H9 (cell line): ENCODE measurements at regions not wholly inside any gene's neighbourhood (a gene's known extent, or its start where the extent isn't known, plus 50 kb on each side); places are given as distances from the start of the nearest gene placed in this dataset.

Source experiments
- DNase-seq: peaks from one replicate; pipeline ENCODE4 v3.0.0-alpha.2; 2017
- H2AFZ ChIP-seq: one replicate; pipeline ENCODE4 v1.6.1; 2013; ENCODE audit warnings: mild to moderate bottlenecking, low read length, control low read depth, moderate library complexity
- H2AK5ac ChIP-seq: 2 replicates; pipeline ENCODE4 v1.6.1; 2013; ENCODE audit warnings: low read length, control low read depth, mixed read lengths; ENCODE audit not compliant: insufficient read length
- H2BK120ac ChIP-seq: one replicate; pipeline ENCODE4 v1.6.1; 2013; ENCODE audit warnings: low read depth, mild to moderate bottlenecking, low read length, control low read depth, inconsistent platforms; ENCODE audit not compliant: poor library complexity, severe bottlenecking
- H2BK12ac ChIP-seq: 2 replicates; pipeline ENCODE4 v1.6.1; 2013; ENCODE audit warnings: low read length, control low read depth, mixed read lengths, low read depth; ENCODE audit not compliant: insufficient read length
- H2BK15ac ChIP-seq: 2 replicates; pipeline ENCODE4 v1.6.1; 2013; ENCODE audit warnings: low read depth, low read length, control low read depth
- H2BK20ac ChIP-seq: one replicate; pipeline ENCODE4 v1.6.1; 2013; ENCODE audit warnings: low read depth, mild to moderate bottlenecking, low read length, control low read depth, inconsistent platforms; ENCODE audit not compliant: poor library complexity, severe bottlenecking
- H2BK5ac ChIP-seq: 2 replicates; pipeline ENCODE4 v1.6.1; 2013; ENCODE audit warnings: low read length, control low read depth, mixed read lengths; ENCODE audit not compliant: insufficient read length
- H3K14ac ChIP-seq: 2 replicates; pipeline ENCODE4 v1.6.1; 2013; ENCODE audit warnings: low read length, control low read depth; ENCODE audit not compliant: insufficient read depth
- H3K18ac ChIP-seq: 2 replicates; pipeline ENCODE4 v1.6.1; 2013; ENCODE audit warnings: low read depth, mild to moderate bottlenecking, mixed read lengths, low read length, control low read depth; ENCODE audit not compliant: insufficient read length
- H3K23ac ChIP-seq: 2 replicates; pipeline ENCODE4 v1.6.1; 2013; ENCODE audit warnings: low read length, control low read depth, mixed read lengths, low read depth; ENCODE audit not compliant: insufficient read length
- H3K23me2 ChIP-seq: 2 replicates; pipeline ENCODE4 v1.6.1; 2013; ENCODE audit warnings: low read depth, mild to moderate bottlenecking, mixed read lengths, low read length, control low read depth; ENCODE audit not compliant: insufficient read length, poor library complexity, severe bottlenecking
- H3K27ac ChIP-seq: 2 replicates; pipeline ENCODE4 v1.5.1; 2013; ENCODE audit warnings: low read length, control low read depth, mixed read lengths, low read depth; ENCODE audit not compliant: insufficient read length
- H3K27me3 ChIP-seq: 2 replicates; pipeline ENCODE4 v1.6.1; 2013; ENCODE audit warnings: low read length, control low read depth, inconsistent platforms; ENCODE audit not compliant: insufficient read depth
- H3K4ac ChIP-seq: 2 replicates; pipeline ENCODE4 v1.6.1; 2013; ENCODE audit warnings: low read depth, mild to moderate bottlenecking, control low read depth, inconsistent platforms, low read length, moderate library complexity
- H3K4me1 ChIP-seq: 2 replicates; pipeline ENCODE4 v1.6.1; 2013; ENCODE audit warnings: low read length, control low read depth, inconsistent platforms; ENCODE audit not compliant: insufficient read depth
- H3K4me2 ChIP-seq: 2 replicates; pipeline ENCODE4 v1.6.1; 2013; ENCODE audit warnings: low read length, control low read depth, mixed read lengths; ENCODE audit not compliant: insufficient read length, insufficient read depth
- H3K56ac ChIP-seq: 2 replicates; pipeline ENCODE4 v1.6.1; 2013; ENCODE audit warnings: low read depth, mild to moderate bottlenecking, mixed read lengths, low read length, control low read depth; ENCODE audit not compliant: insufficient read length
- H3K79me1 ChIP-seq: 2 replicates; pipeline ENCODE4 v1.6.1; 2013; ENCODE audit warnings: low read depth, mild to moderate bottlenecking, moderate library complexity, low read length, control low read depth, inconsistent platforms; ENCODE audit not compliant: insufficient read depth, poor library complexity, severe bottlenecking
- H3K79me2 ChIP-seq: 2 replicates; pipeline ENCODE4 v1.6.1; 2013; ENCODE audit warnings: low read length, control low read depth, inconsistent platforms; ENCODE audit not compliant: insufficient read depth
- H3K9ac ChIP-seq: 2 replicates; pipeline ENCODE4 v1.6.1; 2013; ENCODE audit warnings: low read length, control low read depth, mixed read lengths; ENCODE audit not compliant: insufficient read length; ENCODE audit errors: extremely low read depth
- H3K9me3 ChIP-seq: one replicate; pipeline ENCODE4 v1.6.1; 2013; ENCODE audit warnings: low read depth, low read length, inconsistent platforms; ENCODE audit not compliant: control insufficient read depth
- H3T11ph ChIP-seq: one replicate; pipeline ENCODE4 v1.6.1; 2013; ENCODE audit warnings: mild to moderate bottlenecking, low read length, control low read depth, inconsistent platforms
- H4K20me1 ChIP-seq: one replicate; pipeline ENCODE4 v1.6.1; 2013; ENCODE audit not compliant: control insufficient read depth, insufficient read length, insufficient read depth
- H4K5ac ChIP-seq: 2 replicates; pipeline ENCODE4 v1.6.1; 2013; ENCODE audit warnings: low read depth, mild to moderate bottlenecking, mixed read lengths, low read length, control low read depth; ENCODE audit not compliant: insufficient read length
- H4K8ac ChIP-seq: replicated peaks from 2 replicates; pipeline ENCODE4 v1.6.1; 2013; ENCODE audit warnings: low read length, control low read depth, mixed read lengths, low read depth; ENCODE audit not compliant: insufficient read length
- H4K91ac ChIP-seq: 2 replicates; pipeline ENCODE4 v1.6.1; 2013; ENCODE audit warnings: low read depth, mild to moderate bottlenecking, moderate library complexity, mixed read lengths, low read length, control low read depth; ENCODE audit not compliant: insufficient read length
- H3K27ac Mint-ChIP-seq, 3 experiments: 2 replicates in 2 of 3; 3 replicates in 1 of 3; pipeline ENCODE4 v1.8.0; 2020 to 2021; ENCODE audit warnings: mixed read lengths in 3 of 3, mild to moderate bottlenecking in 1 of 3, moderate library complexity in 1 of 3
- H3K27me3 Mint-ChIP-seq: 2 replicates; pipeline ENCODE4 v1.8.0; 2021; ENCODE audit warnings: low read depth, mild to moderate bottlenecking, moderate library complexity, mixed read lengths
- H3K36me3 Mint-ChIP-seq, 3 experiments: 2 replicates in 2 of 3; 3 replicates in 1 of 3; pipeline ENCODE4 v1.8.0; 2020 to 2021; ENCODE audit warnings: low read depth in 3 of 3, mixed read lengths in 3 of 3; ENCODE audit not compliant: insufficient read depth in 1 of 3
- H3K4me1 Mint-ChIP-seq, 2 experiments: 2 replicates each; pipeline ENCODE4 v1.8.0; 2020; ENCODE audit warnings: mixed read lengths in 2 of 2
- H3K4me3 Mint-ChIP-seq, 2 experiments: 2 replicates in 1 of 2; 3 replicates in 1 of 2; pipeline ENCODE4 v1.8.0; 2020 to 2021; ENCODE audit warnings: mild to moderate bottlenecking in 2 of 2, mixed read lengths in 2 of 2, moderate library complexity in 1 of 2
- H3K9me3 Mint-ChIP-seq, 2 experiments: 2 replicates in 1 of 2; 3 replicates in 1 of 2; pipeline ENCODE4 v1.8.0; 2020; ENCODE audit warnings: mild to moderate bottlenecking in 2 of 2, mixed read lengths in 2 of 2, moderate library complexity in 1 of 2
- WGBS: extraction: QIAGEN DNeasy Blood & Tissue Kit; methylation state at CpG from one replicate; pipeline ENCODE4 v1.1.7; 2013; ENCODE audit warnings: missing lambda C conversion rate, low lambda C conversion rate, mixed read lengths; ENCODE audit not compliant: insufficient read length; ENCODE audit errors: extremely low coverage; 5-methylcytosine and 5-hydroxymethylcytosine counted together
- TF ChIP-seq, protein P1 (sequence below): fragments of 200-600 bp; sonication (generic); conservative IDR thresholded peaks from 3 replicates; pipeline ENCODE4 v1.8.0; 2021; ENCODE audit warnings: antibody characterized with exemption, mild to moderate bottlenecking

DNA sequence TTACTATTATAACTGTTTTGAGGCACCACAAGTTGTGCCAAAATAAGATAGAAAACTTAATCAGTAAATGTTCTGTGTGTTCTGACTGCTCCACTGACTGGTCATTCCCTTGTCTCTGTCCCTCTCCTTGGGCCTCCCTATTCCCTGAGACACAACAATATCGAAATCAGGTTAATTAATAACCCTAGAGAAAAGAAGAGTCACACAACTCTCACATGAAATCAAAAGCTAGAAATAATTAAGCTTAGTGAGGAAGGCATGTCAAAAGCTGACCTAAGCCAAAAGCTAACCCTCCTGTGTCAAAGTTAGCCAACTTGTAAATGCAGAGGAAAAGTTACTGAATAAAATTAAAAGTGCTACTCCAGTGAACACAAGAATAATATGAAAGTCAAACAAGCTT lies 53.8 kb upstream of the CCDC196 start:
- no peak overlapping the region for H3K56ac ChIP-seq
- Mint-ChIP-seq H3K27me3 (no peaks in the 10 kb centered on the region), H3K27ac (no peak overlapping the region), H3K4me3 (no peak overlapping the region), H3K36me3 (no peaks in the 10 kb centered on the region; a peak in 2 of 7 replicates), H3K9me3 (peaks cover 12 to 15% of the 10 kb centered on the region in 2 experiments; a peak in 4 of 5 replicates), H3K4me1 (no peaks in the 10 kb centered on the region)
- H3K23ac ChIP-seq = no peak overlapping the region
- H3K4me2 ChIP-seq = no peak overlapping the region
- H3K27me3 ChIP-seq = no peaks in the 10 kb centered on the region
- TF ChIP-seq, protein P1, sequence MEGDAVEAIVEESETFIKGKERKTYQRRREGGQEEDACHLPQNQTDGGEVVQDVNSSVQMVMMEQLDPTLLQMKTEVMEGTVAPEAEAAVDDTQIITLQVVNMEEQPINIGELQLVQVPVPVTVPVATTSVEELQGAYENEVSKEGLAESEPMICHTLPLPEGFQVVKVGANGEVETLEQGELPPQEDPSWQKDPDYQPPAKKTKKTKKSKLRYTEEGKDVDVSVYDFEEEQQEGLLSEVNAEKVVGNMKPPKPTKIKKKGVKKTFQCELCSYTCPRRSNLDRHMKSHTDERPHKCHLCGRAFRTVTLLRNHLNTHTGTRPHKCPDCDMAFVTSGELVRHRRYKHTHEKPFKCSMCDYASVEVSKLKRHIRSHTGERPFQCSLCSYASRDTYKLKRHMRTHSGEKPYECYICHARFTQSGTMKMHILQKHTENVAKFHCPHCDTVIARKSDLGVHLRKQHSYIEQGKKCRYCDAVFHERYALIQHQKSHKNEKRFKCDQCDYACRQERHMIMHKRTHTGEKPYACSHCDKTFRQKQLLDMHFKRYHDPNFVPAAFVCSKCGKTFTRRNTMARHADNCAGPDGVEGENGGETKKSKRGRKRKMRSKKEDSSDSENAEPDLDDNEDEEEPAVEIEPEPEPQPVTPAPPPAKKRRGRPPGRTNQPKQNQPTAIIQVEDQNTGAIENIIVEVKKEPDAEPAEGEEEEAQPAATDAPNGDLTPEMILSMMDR = no peak
- H3K9ac ChIP-seq = no peak overlapping the region
- no peak overlapping the region for H3K18ac ChIP-seq
- H2AFZ ChIP-seq = no peak overlapping the region
- H3K4ac ChIP-seq = no peak overlapping the region
- no peaks in the 10 kb centered on the region for H3K79me2 ChIP-seq
- no peaks in the 10 kb centered on the region for H3K23me2 ChIP-seq
- H3T11ph ChIP-seq = no peak overlapping the region
- H3K27ac ChIP-seq = no peak overlapping the region
- H3K14ac ChIP-seq = no peak overlapping the region
- WGBS = no CpG with 5 or more reads among the region's 1 CpG
- no peak overlapping the region for H2BK20ac ChIP-seq
- no peaks in the 10 kb centered on the region for H3K4me1 ChIP-seq
- H2BK15ac ChIP-seq = no peak overlapping the region
- H2BK5ac ChIP-seq = no peak overlapping the region
- H3K79me1 ChIP-seq = no peaks in the 10 kb centered on the region
- H4K91ac ChIP-seq = no peak overlapping the region
- no peaks in the 10 kb centered on the region for H3K9me3 ChIP-seq
- H4K5ac ChIP-seq = no peak overlapping the region
- no peak overlapping the region for H4K8ac ChIP-seq
- H2BK12ac ChIP-seq = no peak overlapping the region
- no peak overlapping the region for H2AK5ac ChIP-seq
- no peak for DNase-seq
- no peaks in the 10 kb centered on the region for H4K20me1 ChIP-seq
- H2BK120ac ChIP-seq = no peak overlapping the region
